Activated CD4-positive, alpha-beta T cell treated with anti-CD3 and anti-CD28 coated beads for 36 hours (primary cell): ENCODE measurements at regions not wholly inside any gene's neighbourhood (a gene's known extent, or its start where the extent isn't known, plus 50 kb on each side); places are given as distances from the start of the nearest gene placed in this dataset.

ENCODE experiments used
- ATAC-seq: fragments of 200-7000 bp; cut with Tn5 transposase; one replicate; pipeline ENCODE4 v1.10.0; 2021; ENCODE audit warnings: mild to moderate bottlenecking, moderate library complexity
- CTCF ChIA-PET: fragments of 350-600 bp; sonication (Branson Sonifier 250); formaldehyde crosslinking; loops from one replicate; lab custom pipeline; 2021; ENCODE audit warnings: antibody characterized with exemption; lab: Charles Lee
- POLR2A ChIA-PET: fragments of 350-600 bp; sonication (Branson Sonifier 250); formaldehyde crosslinking; loops from one replicate; lab custom pipeline; 2021; ENCODE audit warnings: antibody characterized with exemption, inconsistent platforms; lab: Charles Lee
- DNase-seq: peaks from one replicate; pipeline ENCODE4 v3.0.0-alpha.2; 2020
- H3K27ac Mint-ChIP-seq: one replicate; pipeline ENCODE4 v1.8.0; 2021; ENCODE audit warnings: mixed read lengths
- H3K27me3 Mint-ChIP-seq: one replicate; pipeline ENCODE4 v1.8.0; 2021; ENCODE audit warnings: mixed read lengths
- H3K36me3 Mint-ChIP-seq: one replicate; pipeline ENCODE4 v1.8.0; 2021; ENCODE audit warnings: low read depth, mixed read lengths
- H3K4me1 Mint-ChIP-seq: one replicate; pipeline ENCODE4 v1.8.0; 2021; ENCODE audit warnings: mixed read lengths
- H3K4me3 Mint-ChIP-seq: one replicate; pipeline ENCODE4 v1.8.0; 2021; ENCODE audit warnings: mild to moderate bottlenecking, moderate library complexity, mixed read lengths
- H3K9me3 Mint-ChIP-seq: one replicate; pipeline ENCODE4 v1.8.0; 2021; ENCODE audit warnings: low read depth, mixed read lengths
- intact Hi-C, 2 experiments: fragments of 100-400 bp; cut with DNase I in 1 of 2; cut with micrococcal nuclease in 1 of 2; formaldehyde crosslinking; loops; one replicate each; pipeline versions ENCODE4 v1.14.2 to v1.15.1; 2022 to 2024; cut with DNase I, micrococcal nuclease

DNA sequence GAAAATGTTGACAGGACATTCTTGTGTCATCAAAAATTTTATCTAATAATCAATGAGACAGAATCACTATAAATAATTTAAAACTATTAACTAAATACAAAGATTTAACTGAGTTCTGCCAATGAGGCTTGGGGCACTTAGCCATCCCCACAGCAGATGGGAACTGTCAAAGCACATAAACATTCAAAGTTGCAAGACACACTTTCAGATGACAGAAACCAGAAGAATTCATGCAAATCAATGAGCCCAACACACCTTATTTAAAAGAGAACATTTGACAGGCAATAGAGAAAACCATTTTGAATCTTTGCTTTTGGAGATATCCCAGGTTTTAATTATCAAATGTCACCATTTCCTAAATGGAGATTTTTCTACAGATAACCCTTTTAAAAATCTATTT lies 566.2 kb downstream of the IRS1 start:
- CTCF ChIA-PET = no interaction called here
- POLR2A ChIA-PET = no interaction called here
- intact Hi-C loops = no loop called here
- Mint-ChIP-seq H3K4me1 (no peaks in the 10 kb centered on the region), H3K27ac (no peak overlapping the region), H3K9me3 (no peaks in the 10 kb centered on the region), H3K4me3 (no peak overlapping the region), H3K36me3 (no peaks in the 10 kb centered on the region), H3K27me3 (peaks cover 7% of the 10 kb centered on the region)
- ATAC-seq = no peak
- DNase-seq = no peak

DNA sequence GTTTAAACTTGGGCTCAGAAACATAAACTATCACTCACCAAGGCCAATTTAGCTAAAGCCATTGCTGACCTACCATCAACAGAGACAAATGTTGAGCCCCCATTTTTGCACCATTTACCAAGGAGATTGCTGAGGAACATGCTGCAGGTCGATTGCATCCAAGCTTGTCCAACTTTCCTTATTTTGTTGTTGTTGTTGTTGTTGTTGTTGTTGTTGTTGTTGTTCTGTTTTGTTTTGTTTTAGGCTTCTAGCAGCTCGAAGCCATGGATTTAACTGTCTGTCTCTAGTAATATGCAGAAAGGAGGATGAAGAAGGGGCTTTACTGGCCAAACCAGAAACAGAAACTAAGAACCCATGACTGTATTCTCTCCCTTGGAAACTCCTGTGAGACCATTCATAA lies 571.5 kb downstream of the IRS1 start:
- no peak overlapping the region for H3K27ac Mint-ChIP-seq
- intact Hi-C loops = no loop called here
- H3K9me3 Mint-ChIP-seq = no peaks in the 10 kb centered on the region
- H3K4me1 Mint-ChIP-seq = no peaks in the 10 kb centered on the region
- DNase-seq = no peak
- no peaks in the 10 kb centered on the region for H3K36me3 Mint-ChIP-seq
- CTCF ChIA-PET = no interaction called here
- ATAC-seq = no peak
- no peak overlapping the region for H3K4me3 Mint-ChIP-seq
- POLR2A ChIA-PET = no interaction called here
- H3K27me3 Mint-ChIP-seq = peaks cover 8% of the 10 kb centered on the region

DNA sequence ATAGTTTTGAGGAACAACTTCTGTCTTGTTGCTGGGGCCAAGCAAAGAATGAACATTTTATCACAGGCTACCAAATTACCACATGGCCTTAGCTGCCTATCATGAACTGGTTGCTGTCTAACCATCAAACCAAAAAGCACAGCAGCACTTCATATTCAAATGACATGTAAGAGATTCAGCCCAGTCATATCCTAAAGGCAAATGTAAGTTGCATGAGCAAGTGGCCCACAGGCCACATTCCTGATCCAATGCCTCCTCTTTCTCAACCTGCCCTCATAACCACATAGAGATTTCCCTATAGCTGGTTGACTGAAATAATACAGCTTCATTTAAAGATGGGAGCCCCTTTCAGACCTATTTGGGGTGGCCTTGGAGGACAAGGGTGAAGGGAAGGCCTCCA lies 572.3 kb downstream of the IRS1 start:
- Mint-ChIP-seq H3K27ac (no peak overlapping the region), H3K27me3 (peaks cover 6% of the 10 kb centered on the region), H3K4me3 (no peak overlapping the region), H3K9me3 (no peaks in the 10 kb centered on the region), H3K4me1 (no peaks in the 10 kb centered on the region), H3K36me3 (no peaks in the 10 kb centered on the region)
- no peak for DNase-seq
- CTCF ChIA-PET = no interaction called here
- ATAC-seq = no peak
- POLR2A ChIA-PET = no interaction called here
- intact Hi-C loops = no loop called here

DNA sequence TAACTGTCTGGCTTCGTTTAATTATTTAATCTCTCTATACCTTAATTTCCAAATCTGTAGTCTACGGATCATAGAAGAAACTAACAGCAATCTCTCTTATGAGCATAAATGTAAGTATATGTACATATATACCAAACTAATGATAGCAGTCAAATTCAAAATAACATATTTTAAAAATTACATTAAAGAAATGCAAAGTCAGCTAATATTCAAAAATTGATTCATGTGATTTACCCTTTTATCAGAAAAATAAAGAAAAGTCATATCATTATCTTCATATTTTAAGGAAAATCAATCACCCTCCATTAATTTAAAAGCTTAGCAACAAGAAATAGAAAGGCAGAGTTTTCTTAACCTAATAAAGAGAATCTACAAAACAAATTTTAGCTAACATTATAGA lies 575.9 kb downstream of the IRS1 start:
- no peaks in the 10 kb centered on the region for H3K4me1 Mint-ChIP-seq
- DNase-seq = no peak
- H3K9me3 Mint-ChIP-seq = no peaks in the 10 kb centered on the region
- intact Hi-C loops = no loop called here
- ChIA-PET POLR2A (no interaction called here), CTCF (no interaction called here)
- H3K4me3 Mint-ChIP-seq = no peak overlapping the region
- H3K27ac Mint-ChIP-seq = no peak overlapping the region
- no peaks in the 10 kb centered on the region for H3K36me3 Mint-ChIP-seq
- ATAC-seq = no peak
- H3K27me3 Mint-ChIP-seq = peaks cover 6% of the 10 kb centered on the region

DNA sequence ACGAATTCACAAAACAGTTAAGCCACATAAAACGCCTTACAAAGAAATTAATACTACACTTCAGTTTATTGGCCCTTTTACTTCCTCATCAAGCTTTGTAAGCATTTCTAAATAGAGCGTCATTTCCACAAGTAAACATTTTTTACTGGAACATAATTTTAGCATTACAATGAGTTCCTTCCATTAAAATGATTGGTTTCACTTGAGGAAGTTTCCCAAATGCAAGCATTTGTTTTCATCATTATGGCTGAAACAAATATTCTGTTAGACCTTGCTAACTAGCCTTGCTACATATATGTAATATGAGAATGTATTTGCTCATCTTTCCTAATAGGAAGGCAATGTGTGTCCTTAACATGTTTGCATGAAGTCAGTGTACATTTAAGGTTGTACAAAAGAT lies 579.1 kb downstream of the IRS1 start:
- no peaks in the 10 kb centered on the region for H3K4me1 Mint-ChIP-seq
- H3K4me3 Mint-ChIP-seq = no peak overlapping the region
- intact Hi-C loops = no loop called here
- H3K27me3 Mint-ChIP-seq = peaks cover 8% of the 10 kb centered on the region
- ATAC-seq (no peak), DNase-seq (no peak)
- no peaks in the 10 kb centered on the region for H3K36me3 Mint-ChIP-seq
- H3K27ac Mint-ChIP-seq = no peak overlapping the region
- no peaks in the 10 kb centered on the region for H3K9me3 Mint-ChIP-seq
- ChIA-PET POLR2A (no interaction called here), CTCF (no interaction called here)

DNA sequence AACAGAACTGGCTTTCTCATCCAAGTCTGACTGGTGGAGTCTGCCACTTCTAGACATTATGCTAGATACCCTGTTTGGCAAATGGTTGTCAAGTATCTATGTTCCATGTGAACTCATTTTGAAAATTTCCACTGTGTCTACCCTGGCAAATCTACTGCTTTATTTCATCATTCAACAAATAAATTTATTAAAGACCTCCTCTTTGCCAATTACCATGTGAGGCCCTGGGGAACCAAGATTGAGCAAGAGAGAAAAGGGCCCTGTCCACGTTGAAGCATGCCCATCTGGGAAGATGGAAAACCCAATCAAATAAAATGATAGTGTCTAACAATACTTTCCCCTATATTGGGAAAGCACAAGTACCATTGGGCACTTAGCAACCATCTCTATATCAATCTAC lies 582.4 kb downstream of the IRS1 start:
- CTCF ChIA-PET = interaction anchor here (2.5 kb wide), 1 partner anchor 586 kb away, joined by 7 read pairs; no protein-coding TSS in a partner anchor
- no peak overlapping the region for H3K4me3 Mint-ChIP-seq
- H3K9me3 Mint-ChIP-seq = no peaks in the 10 kb centered on the region
- H3K36me3 Mint-ChIP-seq = no peaks in the 10 kb centered on the region
- POLR2A ChIA-PET = no interaction called here
- no peaks in the 10 kb centered on the region for H3K4me1 Mint-ChIP-seq
- DNase-seq = no peak
- H3K27ac Mint-ChIP-seq = no peak overlapping the region
- intact Hi-C loops = loop anchor here in 1 of 2 experiments (10.0 kb wide), 1 partner anchor 542 kb away; no protein-coding TSS in a partner anchor
- H3K27me3 Mint-ChIP-seq = peaks cover 3% of the 10 kb centered on the region
- no peak for ATAC-seq

DNA sequence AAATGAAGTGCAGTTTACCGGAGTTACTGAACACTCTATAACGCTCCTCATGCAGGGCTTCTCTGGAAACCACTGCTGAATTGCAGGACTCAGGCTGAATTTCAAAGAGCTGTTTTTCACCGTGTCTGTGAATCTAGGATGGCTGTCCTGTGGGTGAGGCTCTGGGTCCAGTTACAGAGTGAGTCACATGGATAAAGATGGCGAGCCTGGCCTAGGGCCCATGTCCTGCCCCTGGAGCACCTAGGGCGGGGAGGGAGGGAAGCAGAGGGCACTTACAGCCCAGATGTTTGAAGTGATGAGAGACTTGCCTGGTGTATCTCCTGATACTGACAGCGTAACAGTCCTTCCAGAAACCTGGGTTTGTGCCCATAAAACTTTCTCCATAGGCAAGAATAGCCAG lies 583.0 kb downstream of the IRS1 start:
- ChIA-PET POLR2A (no interaction called here), CTCF (interaction anchor here (1.3 to 2.5 kb wide), 5 partner anchors 11 to 586 kb away, joined by 3 to 10 read pairs (median 3); no protein-coding TSS in a partner anchor)
- intact Hi-C loops = loop anchor here (1.0 to 10.0 kb wide), 5 partner anchors 542 to 891 kb away; no protein-coding TSS in a partner anchor
- no peaks in the 10 kb centered on the region for H3K36me3 Mint-ChIP-seq
- no peak overlapping the region for H3K4me3 Mint-ChIP-seq
- H3K9me3 Mint-ChIP-seq = no peaks in the 10 kb centered on the region
- H3K27me3 Mint-ChIP-seq = peaks cover 3% of the 10 kb centered on the region
- H3K4me1 Mint-ChIP-seq = no peaks in the 10 kb centered on the region
- DNase-seq = no peak
- no peak for ATAC-seq
- H3K27ac Mint-ChIP-seq = no peak overlapping the region

DNA sequence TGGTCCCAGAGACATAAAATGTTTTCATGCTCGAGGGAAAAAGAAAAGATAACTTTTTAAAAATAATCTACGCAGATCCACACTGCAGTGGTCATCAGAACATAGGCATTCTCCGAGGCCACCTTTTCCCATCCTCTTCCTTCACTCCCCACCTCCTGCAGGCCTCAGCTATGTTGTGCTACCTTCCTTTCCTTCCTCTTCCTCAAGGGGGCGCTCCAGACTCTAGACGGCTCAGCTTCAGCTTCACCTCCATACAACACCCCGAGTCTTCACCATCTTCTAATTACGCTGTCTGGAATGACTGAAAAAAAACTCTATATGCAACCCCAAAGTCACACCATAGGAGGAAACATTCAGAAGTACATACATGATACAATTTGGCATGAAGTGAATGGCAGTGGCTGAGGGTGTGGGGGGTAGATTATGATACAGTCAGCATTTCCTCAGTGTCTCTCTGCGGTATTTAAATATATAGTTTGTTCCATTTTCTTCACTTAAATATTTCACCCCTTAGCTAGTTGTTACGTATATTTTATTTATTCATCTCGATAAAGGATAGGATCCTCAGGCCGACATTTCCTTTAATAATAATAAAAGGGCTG lies 583.6 kb downstream of the IRS1 start:
- Mint-ChIP-seq H3K9me3 (no peaks in the 10 kb centered on the region), H3K27me3 (peaks cover 3% of the 10 kb centered on the region), H3K36me3 (no peaks in the 10 kb centered on the region), H3K27ac (no peak overlapping the region), H3K4me3 (no peak overlapping the region), H3K4me1 (no peaks in the 10 kb centered on the region)
- peak; percentile 80 for DNase-seq
- CTCF ChIA-PET = interaction anchor here (0.9 to 2.5 kb wide), 8 partner anchors 10 to 587 kb away, joined by 3 to 10 read pairs (median 3); no protein-coding TSS in a partner anchor
- POLR2A ChIA-PET = no interaction called here
- ATAC-seq = peak; percentile 95
- intact Hi-C loops = loop anchor here (1.0 to 10.0 kb wide), 5 partner anchors 541 to 891 kb away; no protein-coding TSS in a partner anchor

DNA sequence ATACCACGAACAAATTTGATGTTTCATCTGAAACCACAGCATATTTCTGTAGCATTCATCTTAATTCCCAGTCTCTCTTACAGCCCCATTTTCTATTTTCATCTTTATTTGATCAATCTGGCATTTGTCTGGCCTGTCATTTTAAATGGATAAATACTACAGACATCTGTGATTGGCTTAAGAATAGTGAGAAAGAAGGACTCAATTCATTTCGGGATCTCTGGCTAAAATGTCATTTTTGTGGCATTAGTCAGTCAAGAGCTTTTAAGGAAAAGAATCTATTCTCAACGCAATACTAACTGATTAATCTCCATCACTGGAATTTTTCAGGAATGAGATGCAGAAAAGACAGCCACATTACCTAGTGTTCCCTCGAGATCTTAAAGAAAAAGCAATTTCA lies 585.9 kb downstream of the IRS1 start:
- Mint-ChIP-seq H3K4me3 (no peak overlapping the region), H3K27ac (no peak overlapping the region), H3K9me3 (no peaks in the 10 kb centered on the region), H3K4me1 (no peaks in the 10 kb centered on the region), H3K36me3 (no peaks in the 10 kb centered on the region), H3K27me3 (peaks cover 2% of the 10 kb centered on the region)
- ChIA-PET CTCF (interaction anchor here (2.6 kb wide), 1 partner anchor 589 kb away, joined by 11 read pairs; no protein-coding TSS in a partner anchor), POLR2A (interaction anchor here (0.6 kb wide), 1 partner anchor 368 kb away, joined by 4 read pairs; no protein-coding TSS in a partner anchor)
- ATAC-seq = no peak
- intact Hi-C loops = loop anchor here in 1 of 2 experiments (10.0 kb wide), 1 partner anchor 539 kb away; no protein-coding TSS in a partner anchor
- no peak for DNase-seq

DNA sequence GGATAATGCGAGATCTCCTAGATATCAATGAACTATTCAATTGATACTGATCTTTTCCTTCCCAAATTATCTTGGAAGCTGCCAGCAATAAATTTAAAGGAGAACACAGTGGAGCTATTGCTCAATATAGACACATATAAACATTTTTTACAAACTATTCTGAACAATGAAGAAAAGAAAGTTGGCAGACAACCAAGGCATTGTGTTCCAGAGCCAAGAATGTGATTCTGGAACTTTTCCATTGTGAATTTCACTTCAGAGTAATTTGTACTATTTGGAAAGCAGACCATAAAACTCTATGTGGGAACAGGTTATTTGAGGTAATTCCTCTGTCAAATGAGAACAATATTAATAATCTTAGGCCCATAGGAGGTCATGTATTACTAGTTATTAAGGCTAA lies 588.2 kb downstream of the IRS1 start:
- ChIA-PET POLR2A (no interaction called here), CTCF (no interaction called here)
- no peak overlapping the region for H3K27ac Mint-ChIP-seq
- no peaks in the 10 kb centered on the region for H3K36me3 Mint-ChIP-seq
- no peak overlapping the region for H3K4me3 Mint-ChIP-seq
- intact Hi-C loops = loop anchor here in 1 of 2 experiments (10.0 kb wide), 1 partner anchor 537 kb away; no protein-coding TSS in a partner anchor
- DNase-seq (no peak), ATAC-seq (no peak)
- H3K4me1 Mint-ChIP-seq = no peaks in the 10 kb centered on the region
- H3K9me3 Mint-ChIP-seq = no peaks in the 10 kb centered on the region
- H3K27me3 Mint-ChIP-seq = peaks cover 6% of the 10 kb centered on the region

DNA sequence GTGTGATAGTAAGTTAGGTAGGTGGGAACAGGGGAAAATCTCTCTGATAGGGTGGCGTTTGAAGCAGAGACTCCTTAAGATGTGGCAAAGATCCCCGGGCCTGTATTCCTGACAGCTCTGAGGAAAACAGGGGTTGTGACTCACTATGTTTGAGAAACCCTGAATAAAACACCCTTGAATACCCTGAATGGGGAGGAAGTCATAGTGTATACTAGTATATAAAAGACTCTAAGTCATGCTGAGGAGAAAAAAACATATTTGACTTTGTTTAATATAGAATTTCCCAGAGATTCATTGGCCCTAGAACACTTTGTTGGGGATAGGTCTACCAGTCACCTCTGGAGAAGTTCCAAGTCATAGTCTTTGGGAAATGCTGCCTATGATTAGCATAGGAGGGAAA lies 590.9 kb downstream of the IRS1 start:
- ChIA-PET POLR2A (no interaction called here), CTCF (no interaction called here)
- no peaks in the 10 kb centered on the region for H3K36me3 Mint-ChIP-seq
- H3K27me3 Mint-ChIP-seq = peaks cover 5% of the 10 kb centered on the region
- DNase-seq = no peak
- no peaks in the 10 kb centered on the region for H3K9me3 Mint-ChIP-seq
- no peak overlapping the region for H3K27ac Mint-ChIP-seq
- no peaks in the 10 kb centered on the region for H3K4me1 Mint-ChIP-seq
- intact Hi-C loops = no loop called here
- no peak overlapping the region for H3K4me3 Mint-ChIP-seq
- ATAC-seq = no peak

DNA sequence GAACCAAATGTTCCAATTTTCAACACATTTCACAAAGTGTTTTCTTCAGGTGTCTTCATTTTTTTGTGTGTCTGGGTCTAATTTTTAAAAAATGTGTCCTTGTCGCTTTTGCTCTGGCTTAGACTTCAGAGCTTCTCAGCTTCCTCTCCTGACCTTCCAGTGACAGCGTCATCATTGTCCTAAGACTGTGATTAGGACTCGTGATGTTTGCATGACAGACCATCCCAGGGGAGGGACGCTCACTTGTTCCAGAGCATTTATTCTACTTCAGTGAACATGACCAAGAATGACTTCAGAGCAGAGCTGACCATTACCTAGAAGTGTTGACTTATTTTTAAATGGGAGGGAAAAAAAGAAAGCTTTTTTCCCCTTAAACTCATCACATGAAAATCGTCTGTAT lies 591.9 kb downstream of the IRS1 start:
- Mint-ChIP-seq H3K36me3 (no peaks in the 10 kb centered on the region), H3K4me1 (no peaks in the 10 kb centered on the region), H3K27ac (no peak overlapping the region), H3K4me3 (no peak overlapping the region), H3K9me3 (no peaks in the 10 kb centered on the region), H3K27me3 (peaks cover 5% of the 10 kb centered on the region)
- DNase-seq (no peak), ATAC-seq (no peak)
- intact Hi-C loops = no loop called here
- POLR2A ChIA-PET = no interaction called here
- CTCF ChIA-PET = interaction anchor here (1.0 kb wide), 1 partner anchor 595 kb away, joined by 4 read pairs; no protein-coding TSS in a partner anchor
